DOHH2 (cell line): ENCODE measurements at regions not wholly inside any gene's neighbourhood (a gene's known extent, or its start where the extent isn't known, plus 50 kb on each side); places are given as distances from the start of the nearest gene placed in this dataset.
"Not testable (repeated sequence)": the region's sequence is repeated elsewhere in the genome, so short reads cannot be mapped to it uniquely, and the experiment has no call there.

Source experiments
- H3F3A ChIP-seq: fragments of 200-600 bp; sonication (generic), shearing (Covaris generic); 2 replicates; pipeline ENCODE4 v1.6.0; 2016; ENCODE audit warnings: antibody characterized with exemption, mild to moderate bottlenecking; ENCODE audit not compliant: control insufficient read depth, insufficient read depth
- H3K27ac ChIP-seq: fragments of 200-600 bp; sonication (generic); 2 replicates; pipeline ENCODE4 v1.5.1; 2014; ENCODE audit warnings: low read depth, mild to moderate bottlenecking, low read length, moderate library complexity
- H3K27me3 ChIP-seq: fragments of 200-600 bp; sonication (generic); 2 replicates; pipeline ENCODE4 v1.6.1; 2014; ENCODE audit warnings: mild to moderate bottlenecking, low read length, mixed read lengths; ENCODE audit not compliant: control insufficient read depth
- H3K36me3 ChIP-seq: fragments of 200-600 bp; sonication (generic); 2 replicates; pipeline ENCODE4 v1.6.1; 2014; ENCODE audit warnings: mild to moderate bottlenecking, low read length, moderate library complexity, mixed read lengths; ENCODE audit not compliant: control insufficient read depth
- H3K4me1 ChIP-seq: fragments of 200-600 bp; sonication (generic); 2 replicates; pipeline ENCODE4 v1.6.1; 2014; ENCODE audit warnings: mild to moderate bottlenecking, low read length, mixed read lengths; ENCODE audit not compliant: control insufficient read depth
- H3K4me2 ChIP-seq: fragments of 200-600 bp; sonication (generic); 2 replicates; pipeline ENCODE4 v1.6.0; 2014; ENCODE audit warnings: mild to moderate bottlenecking, low read length, moderate library complexity
- H3K4me3 ChIP-seq: fragments of 200-600 bp; sonication (generic); 2 replicates; pipeline ENCODE4 v1.5.1; 2014; ENCODE audit warnings: mild to moderate bottlenecking, low read length, mixed read lengths
- H3K79me2 ChIP-seq: fragments of 200-600 bp; sonication (generic); 2 replicates; pipeline ENCODE4 v1.6.1; 2014; ENCODE audit warnings: mild to moderate bottlenecking, low read length, mixed read lengths; ENCODE audit not compliant: control insufficient read depth
- H3K9me2 ChIP-seq: fragments of 200-600 bp; sonication (generic); replicated peaks from 2 replicates; pipeline ENCODE4 v1.6.1; 2014; ENCODE audit warnings: mild to moderate bottlenecking, low read length, mixed read lengths; ENCODE audit not compliant: control insufficient read depth
- H3K9me3 ChIP-seq: fragments of 200-600 bp; sonication (generic); 2 replicates; pipeline ENCODE4 v1.6.1; 2014; ENCODE audit warnings: antibody characterized with exemption, low read length, mixed read lengths; ENCODE audit not compliant: control insufficient read depth, insufficient read depth
- H4K20me1 ChIP-seq: fragments of 200-600 bp; sonication (generic); 2 replicates; pipeline ENCODE4 v1.6.0; 2014; ENCODE audit warnings: low read depth, mild to moderate bottlenecking, antibody characterized with exemption, low read length, moderate library complexity; ENCODE audit not compliant: control insufficient read depth, insufficient read depth
- CTCF ChIP-seq: fragments of 200-600 bp; sonication (generic); IDR thresholded peaks from one replicate; pipeline ENCODE4 v1.5.1; 2014; ENCODE audit warnings: antibody characterized with exemption, mild to moderate bottlenecking, low read depth, low read length; ENCODE audit not compliant: poor library complexity, severe bottlenecking
- EZH2phosphoT487 ChIP-seq: fragments of 200-600 bp; sonication (generic); IDR thresholded peaks from 2 replicates; pipeline ENCODE4 v1.6.1; 2017; ENCODE audit warnings: borderline replicate concordance, mild to moderate bottlenecking, antibody characterized with exemption, low read length, moderate library complexity, mixed read lengths

- Histone ChIP-seq H3K9me2 (no peaks in the 10 kb centered on the region), H4K20me1 (no peaks in the 10 kb centered on the region), H3K4me1 (no peaks in the 10 kb centered on the region), H3K36me3 (no peaks in the 10 kb centered on the region), H3K4me2 (no peak overlapping the region), H3K27ac (no peak overlapping the region), H3K79me2 (no peaks in the 10 kb centered on the region), H3K27me3 (0 out of 2 replicates have a peak, but pooled peaks cover 5% of the 10 kb centered on the region), H3K9me3 (0 out of 2 replicates have a peak, but pooled peaks cover 5% of the 10 kb centered on the region), H3K4me3 (no peak overlapping the region), H3F3A (no peaks in the 10 kb centered on the region)
- TF ChIP-seq CTCF (no peak), EZH2phosphoT487 (no peak)
Observed at GRCh38 chr7:106583100-106583499, 77.9 kb downstream of the CCDC71L start.

GRCh38 chr7:106582365-106582764 is 78.6 kb downstream of the CCDC71L start:
- Histone ChIP-seq H3K4me3 (no peak overlapping the region), H3K36me3 (no peaks in the 10 kb centered on the region), H3K27me3 (0 out of 2 replicates have a peak, but pooled peaks cover 5% of the 10 kb centered on the region), H4K20me1 (no peaks in the 10 kb centered on the region), H3K79me2 (no peaks in the 10 kb centered on the region), H3F3A (no peaks in the 10 kb centered on the region), H3K4me2 (no peak overlapping the region), H3K27ac (no peak overlapping the region), H3K9me2 (no peaks in the 10 kb centered on the region), H3K9me3 (0 out of 2 replicates have a peak, but pooled peaks cover 5% of the 10 kb centered on the region), H3K4me1 (no peaks in the 10 kb centered on the region)
- no peak for TF ChIP-seq CTCF
- no peak for TF ChIP-seq EZH2phosphoT487

GRCh38 chr7:106579086-106579485 is 81.9 kb downstream of the CCDC71L start:
- H3K9me2 ChIP-seq, H3K27ac ChIP-seq, H3K79me2 ChIP-seq: not testable (repeated sequence)

GRCh38 chr7:106575138-106575823 is 85.7 kb downstream of the CCDC71L start:
- Histone ChIP-seq H3K27ac (no peak overlapping the region), H3K9me3 (no peaks in the 10 kb centered on the region), H3K4me1 (no peaks in the 10 kb centered on the region), H3K27me3 (peaks cover 17% of the 10 kb centered on the region; the same call in 1 of the 2 replicates), H3F3A (no peaks in the 10 kb centered on the region), H3K4me2 (no peak overlapping the region), H3K79me2 (no peaks in the 10 kb centered on the region), H3K4me3 (no peak overlapping the region), H3K36me3 (no peaks in the 10 kb centered on the region), H4K20me1 (no peaks in the 10 kb centered on the region), H3K9me2 (no peaks in the 10 kb centered on the region)
- TF ChIP-seq EZH2phosphoT487 (no peak), CTCF (no peak)

More at GRCh38 chr7:106579086-106579485, 81.9 kb downstream of the CCDC71L start:
- not testable (repeated sequence) for H4K20me1 ChIP-seq, H3K9me3 ChIP-seq, H3K4me2 ChIP-seq, H3K36me3 ChIP-seq, H3K4me1 ChIP-seq, H3K4me3 ChIP-seq, H3F3A ChIP-seq
- H3K27me3 ChIP-seq = peaks cover 18% of the 10 kb centered on the region; the same call in 1 of the 2 replicates
